ENCODE measurements at regions not wholly inside any gene's neighbourhood (a gene's known extent, or its start where the extent isn't known, plus 50 kb on each side); places are given as distances from the start of the nearest gene placed in this dataset.

DNA sequence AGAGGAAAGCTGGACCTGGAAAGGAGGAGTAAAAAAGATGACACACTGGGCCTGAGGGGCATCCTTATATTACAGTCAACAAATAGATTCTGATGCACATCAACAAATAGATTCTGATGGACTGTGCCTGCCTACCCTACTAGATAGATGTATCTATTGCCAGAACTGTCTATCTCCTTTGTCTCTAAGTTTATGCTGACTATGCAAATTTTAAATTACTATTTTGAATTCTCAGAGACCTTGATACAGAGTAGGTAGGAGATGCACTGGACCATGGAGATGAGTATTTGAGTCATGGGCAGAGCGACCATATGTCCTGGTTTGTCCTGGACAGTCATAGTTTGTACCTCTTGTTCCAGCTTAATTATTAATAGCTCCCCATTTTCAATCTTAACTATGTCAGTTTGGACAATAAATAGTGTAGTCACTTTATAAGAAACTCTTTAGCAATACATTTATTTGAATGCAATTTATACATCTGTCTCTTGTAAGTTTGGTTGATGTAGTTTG is 247.9 kb upstream of the PPP1R2C start:
- TF ChIP-seq POLR2A (IDR thresholded peaks at IDR 0.05; ENCODE audit: low read length) (no peak), GATA1 (IDR thresholded peaks at IDR 0.05; ENCODE audit: low read depth, low read length) (no peak)

Data from erythroblast (primary cell).